Mesothelial cell of epicardium (in vitro differentiated cells): ENCODE measurements at regions not wholly inside any gene's neighbourhood (a gene's known extent, or its start where the extent isn't known, plus 50 kb on each side); places are given as distances from the start of the nearest gene placed in this dataset.

Experiments
- DNase-seq, 2 experiments: peaks; one replicate each; pipeline ENCODE4 v3.0.0; 2021; ENCODE audit warnings: low spot score in 2 of 2; ENCODE audit not compliant: unreplicated experiment in 2 of 2
- H3K27ac Mint-ChIP-seq: 2 replicates; pipeline ENCODE4 v1.8.0; 2021; ENCODE audit warnings: mixed read lengths
- H3K27me3 Mint-ChIP-seq: 2 replicates; pipeline ENCODE4 v1.8.0; 2021; ENCODE audit warnings: low read depth, mixed read lengths
- H3K36me3 Mint-ChIP-seq: 2 replicates; pipeline ENCODE4 v1.8.0; 2021; ENCODE audit warnings: mixed read lengths
- H3K4me1 Mint-ChIP-seq: 2 replicates; pipeline ENCODE4 v1.8.0; 2021; ENCODE audit warnings: mixed read lengths
- H3K4me3 Mint-ChIP-seq: 2 replicates; pipeline ENCODE4 v1.8.0; 2021; ENCODE audit warnings: mild to moderate bottlenecking, moderate library complexity, mixed read lengths
- H3K9me3 Mint-ChIP-seq: 2 replicates; pipeline ENCODE4 v1.8.0; 2021; ENCODE audit warnings: mixed read lengths
- TF ChIP-seq, protein P1 (sequence below): fragments of 200-600 bp; sonication (generic); IDR thresholded peaks from one replicate; pipeline ENCODE4 v1.5.0; 2021; ENCODE audit warnings: antibody characterized with exemption; ENCODE audit not compliant: unreplicated experiment

DNA sequence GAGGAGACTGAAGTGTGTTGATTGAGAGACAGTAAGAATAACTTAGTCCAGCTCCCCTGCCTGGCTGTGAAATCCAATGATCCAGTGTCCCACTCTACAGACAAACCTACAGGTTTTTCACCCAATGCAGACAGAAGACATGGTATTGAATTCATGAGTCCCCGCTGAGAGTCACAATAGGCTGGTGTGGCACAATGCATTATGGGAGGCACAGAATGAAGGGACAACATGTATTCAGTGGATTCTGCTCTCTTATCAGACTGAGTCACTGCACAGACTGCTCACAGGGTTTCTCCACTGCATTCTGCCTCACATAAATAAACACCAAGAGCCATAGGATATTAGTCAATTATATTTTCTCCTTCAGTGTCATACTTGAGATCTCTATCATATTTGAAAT lies 55.2 kb upstream of the TOP3B start:
- TF ChIP-seq, protein P1, sequence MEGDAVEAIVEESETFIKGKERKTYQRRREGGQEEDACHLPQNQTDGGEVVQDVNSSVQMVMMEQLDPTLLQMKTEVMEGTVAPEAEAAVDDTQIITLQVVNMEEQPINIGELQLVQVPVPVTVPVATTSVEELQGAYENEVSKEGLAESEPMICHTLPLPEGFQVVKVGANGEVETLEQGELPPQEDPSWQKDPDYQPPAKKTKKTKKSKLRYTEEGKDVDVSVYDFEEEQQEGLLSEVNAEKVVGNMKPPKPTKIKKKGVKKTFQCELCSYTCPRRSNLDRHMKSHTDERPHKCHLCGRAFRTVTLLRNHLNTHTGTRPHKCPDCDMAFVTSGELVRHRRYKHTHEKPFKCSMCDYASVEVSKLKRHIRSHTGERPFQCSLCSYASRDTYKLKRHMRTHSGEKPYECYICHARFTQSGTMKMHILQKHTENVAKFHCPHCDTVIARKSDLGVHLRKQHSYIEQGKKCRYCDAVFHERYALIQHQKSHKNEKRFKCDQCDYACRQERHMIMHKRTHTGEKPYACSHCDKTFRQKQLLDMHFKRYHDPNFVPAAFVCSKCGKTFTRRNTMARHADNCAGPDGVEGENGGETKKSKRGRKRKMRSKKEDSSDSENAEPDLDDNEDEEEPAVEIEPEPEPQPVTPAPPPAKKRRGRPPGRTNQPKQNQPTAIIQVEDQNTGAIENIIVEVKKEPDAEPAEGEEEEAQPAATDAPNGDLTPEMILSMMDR: no peak
- Mint-ChIP-seq H3K4me1 (no peaks in the 10 kb centered on the region), H3K27me3 (peaks cover 47% of the 10 kb centered on the region), H3K9me3 (no peaks in the 10 kb centered on the region), H3K4me3 (no peak overlapping the region), H3K36me3 (no peaks in the 10 kb centered on the region), H3K27ac (no peak overlapping the region)
- DNase-seq: no peak

DNA sequence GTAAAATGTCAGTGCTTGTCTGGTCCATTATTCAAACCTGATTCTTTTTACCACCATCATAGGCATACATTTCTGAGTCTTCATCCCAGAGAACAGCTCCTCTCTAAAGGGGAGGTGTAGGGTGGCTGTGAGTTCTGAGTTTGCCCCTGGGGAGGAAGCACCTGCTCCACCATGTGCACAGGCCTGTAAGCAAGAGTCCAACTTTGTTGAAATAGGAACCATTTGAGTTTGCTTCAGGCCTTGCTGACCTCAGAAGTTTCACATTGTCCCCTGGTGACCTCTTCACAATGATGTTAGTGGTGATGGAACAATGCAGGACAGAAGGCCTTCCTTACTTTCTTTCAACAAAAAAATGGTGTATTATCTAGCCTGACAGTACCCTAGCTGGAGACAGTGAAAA lies 54.6 kb upstream of the TOP3B start:
- Mint-ChIP-seq H3K4me1 (no peaks in the 10 kb centered on the region), H3K4me3 (no peak overlapping the region), H3K36me3 (no peaks in the 10 kb centered on the region), H3K9me3 (no peaks in the 10 kb centered on the region), H3K27ac (no peak overlapping the region), H3K27me3 (peaks cover 47% of the 10 kb centered on the region)
- TF ChIP-seq, protein P1: no peak
- DNase-seq: no peak

DNA sequence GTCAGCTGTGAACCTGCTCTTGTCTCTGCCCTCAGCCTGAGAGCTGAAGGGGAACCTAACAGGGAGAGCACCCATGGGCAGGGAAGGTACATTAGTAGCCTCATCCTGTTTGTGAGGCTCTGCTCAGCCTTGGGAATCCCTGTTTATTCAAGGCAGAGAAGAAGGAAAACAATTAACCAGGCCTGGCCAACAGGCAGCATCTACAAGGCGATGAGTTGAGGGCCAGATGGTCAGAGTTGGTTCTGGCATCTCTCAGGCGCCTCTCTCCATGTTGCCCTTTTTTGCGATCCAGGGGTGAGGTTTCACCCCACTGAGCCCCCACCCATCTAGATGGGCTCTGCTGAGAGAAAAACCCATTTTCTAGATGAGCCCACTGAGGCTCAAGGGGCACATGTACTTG lies 54.0 kb upstream of the TOP3B start:
- H3K36me3 Mint-ChIP-seq: no peaks in the 10 kb centered on the region
- H3K4me1 Mint-ChIP-seq: no peaks in the 10 kb centered on the region
- DNase-seq: no peak
- H3K9me3 Mint-ChIP-seq: no peaks in the 10 kb centered on the region
- no peak overlapping the region for H3K4me3 Mint-ChIP-seq
- TF ChIP-seq, protein P1: no peak
- H3K27ac Mint-ChIP-seq: no peak overlapping the region
- H3K27me3 Mint-ChIP-seq: peaks cover 43% of the 10 kb centered on the region

DNA sequence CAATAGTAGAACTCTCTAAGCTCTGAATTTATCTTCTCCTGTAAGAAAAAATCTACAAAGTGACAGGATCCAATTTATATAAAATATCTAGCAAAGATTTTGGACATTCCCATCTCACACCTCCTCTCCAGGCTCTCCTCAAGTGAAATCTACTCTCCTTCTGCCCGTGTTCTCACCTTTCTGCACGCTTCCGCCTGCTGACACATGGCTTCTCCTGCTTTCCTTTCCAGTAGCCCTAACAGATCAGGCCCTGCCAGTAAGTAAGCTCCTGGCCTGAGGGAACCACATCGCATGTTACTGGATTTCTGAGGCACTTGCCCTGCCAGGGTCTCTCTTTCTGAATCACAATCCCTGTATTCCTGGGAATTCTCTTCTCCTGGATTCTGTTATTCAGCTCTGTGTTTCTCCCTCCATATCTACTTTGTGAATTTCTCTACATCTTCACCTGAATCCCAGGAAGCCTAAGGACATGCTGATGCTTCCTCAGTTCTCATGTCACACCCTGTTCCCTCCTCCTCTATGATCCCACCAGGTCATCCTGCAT lies 53.3 kb upstream of the TOP3B start:
- H3K4me3 Mint-ChIP-seq: no peak overlapping the region
- TF ChIP-seq, protein P1: no peak
- H3K9me3 Mint-ChIP-seq: no peaks in the 10 kb centered on the region
- no peaks in the 10 kb centered on the region for H3K4me1 Mint-ChIP-seq
- H3K27ac Mint-ChIP-seq: no peak overlapping the region
- no peak for DNase-seq
- peaks cover 42% of the 10 kb centered on the region for H3K27me3 Mint-ChIP-seq
- H3K36me3 Mint-ChIP-seq: no peaks in the 10 kb centered on the region

DNA sequence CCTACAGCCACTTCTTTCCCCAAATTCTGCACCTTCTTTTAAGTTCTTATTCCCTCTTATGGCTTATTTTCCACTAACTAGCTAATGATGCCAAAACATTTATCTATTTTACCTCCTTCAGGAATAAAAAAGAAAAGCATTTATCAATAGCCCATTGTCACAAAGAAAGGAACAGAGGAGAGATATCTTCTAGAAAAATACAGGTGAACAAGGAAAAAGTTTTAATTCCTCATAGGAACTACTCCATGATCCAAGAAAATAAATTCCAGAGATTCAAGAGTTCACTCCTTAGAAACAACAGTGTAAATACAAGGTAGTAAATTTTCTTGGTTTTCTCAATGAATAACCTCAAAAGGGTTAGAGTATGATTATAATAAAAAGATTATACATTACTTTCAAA lies 52.6 kb upstream of the TOP3B start:
- Mint-ChIP-seq H3K27me3 (peaks cover 38% of the 10 kb centered on the region), H3K4me3 (no peak overlapping the region), H3K9me3 (no peaks in the 10 kb centered on the region), H3K36me3 (no peaks in the 10 kb centered on the region), H3K27ac (no peak overlapping the region), H3K4me1 (no peaks in the 10 kb centered on the region)
- TF ChIP-seq, protein P1: no peak
- no peak for DNase-seq

DNA sequence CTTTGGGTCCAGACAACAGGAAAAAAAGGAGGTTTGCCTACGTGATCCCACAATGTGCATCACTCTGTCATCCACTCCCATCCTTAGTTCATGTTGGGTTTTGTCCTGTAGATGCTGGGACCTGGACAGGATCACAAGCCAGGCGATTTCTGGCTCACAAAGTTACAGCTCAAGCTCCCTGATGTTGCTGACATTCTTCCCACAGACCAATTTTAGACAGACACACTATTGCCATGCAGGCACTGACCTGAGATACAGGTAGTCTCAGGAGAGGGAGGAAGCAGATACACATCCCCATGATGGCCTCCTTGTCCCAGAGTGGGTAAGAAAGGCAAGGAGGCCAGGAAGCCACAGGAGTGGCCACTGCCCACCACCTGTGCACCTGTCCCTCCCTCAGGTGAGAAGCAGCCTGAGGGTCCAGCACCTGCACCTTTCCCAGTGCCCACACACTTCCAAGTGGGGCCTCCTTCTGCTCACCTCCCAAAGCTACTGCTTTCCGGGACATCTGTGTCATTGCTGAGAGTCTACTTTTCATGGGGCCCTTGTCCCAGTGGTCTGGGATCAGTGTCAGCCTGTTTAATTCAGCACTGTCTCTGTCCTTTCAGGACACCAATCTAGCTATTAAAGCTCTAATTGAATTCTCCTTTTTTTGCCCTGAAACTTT lies 52.0 kb upstream of the TOP3B start:
- TF ChIP-seq, protein P1: no peak
- Mint-ChIP-seq H3K4me1 (no peaks in the 10 kb centered on the region), H3K9me3 (no peaks in the 10 kb centered on the region), H3K27ac (no peak overlapping the region), H3K4me3 (no peak overlapping the region), H3K27me3 (peaks cover 33% of the 10 kb centered on the region), H3K36me3 (no peaks in the 10 kb centered on the region)
- DNase-seq: no peak
